IPS-15b (cell line): ENCODE measurements at regions not wholly inside any gene's neighbourhood (a gene's known extent, or its start where the extent isn't known, plus 50 kb on each side); places are given as distances from the start of the nearest gene placed in this dataset.

Source experiments
- H3K27me3 ChIP-seq: one replicate; pipeline ENCODE4 v1.6.1; 2013; ENCODE audit warnings: low read length; ENCODE audit not compliant: control insufficient read depth, insufficient read depth
- H3K36me3 ChIP-seq: one replicate; pipeline ENCODE4 v1.6.1; 2013; ENCODE audit warnings: low read length; ENCODE audit not compliant: control insufficient read depth, insufficient read depth
- H3K4me1 ChIP-seq: one replicate; pipeline ENCODE4 v1.6.1; 2013; ENCODE audit warnings: mild to moderate bottlenecking, low read length; ENCODE audit not compliant: control insufficient read depth, insufficient read depth
- H3K4me3 ChIP-seq: one replicate; pipeline ENCODE4 v1.5.1; 2013; ENCODE audit warnings: low read depth, low read length
- H3K9ac ChIP-seq: one replicate; pipeline ENCODE4 v1.6.1; 2013; ENCODE audit warnings: low read depth, mild to moderate bottlenecking, low read length
- H3K9me3 ChIP-seq: one replicate; pipeline ENCODE4 v1.6.1; 2013; ENCODE audit warnings: mild to moderate bottlenecking, low read length; ENCODE audit not compliant: control insufficient read depth, insufficient read depth

- Histone ChIP-seq H3K27me3 (no peaks in the 10 kb centered on the region), H3K36me3 (no peaks in the 10 kb centered on the region), H3K9ac (no peak overlapping the region), H3K9me3 (no peaks in the 10 kb centered on the region), H3K4me1 (no peaks in the 10 kb centered on the region), H3K4me3 (no peak overlapping the region)
Observed at GRCh38 chr16:65181071-65181561, 59.3 kb upstream of the CDH11 start.

- no peak overlapping the region for H3K9ac ChIP-seq
- H3K36me3 ChIP-seq: no peaks in the 10 kb centered on the region
- H3K4me1 ChIP-seq: no peaks in the 10 kb centered on the region
- H3K4me3 ChIP-seq: no peak overlapping the region
- H3K27me3 ChIP-seq: no peaks in the 10 kb centered on the region
- H3K9me3 ChIP-seq: no peaks in the 10 kb centered on the region
Observed at GRCh38 chr16:65178151-65178550, 56.3 kb upstream of the CDH11 start.

GRCh38 chr16:65176603-65177002 is 54.7 kb upstream of the CDH11 start:
- Histone ChIP-seq H3K9ac (no peak overlapping the region), H3K4me1 (no peaks in the 10 kb centered on the region), H3K9me3 (no peaks in the 10 kb centered on the region), H3K36me3 (no peaks in the 10 kb centered on the region), H3K27me3 (no peaks in the 10 kb centered on the region), H3K4me3 (no peak overlapping the region)

GRCh38 chr16:65172356-65172755 is 50.5 kb upstream of the CDH11 start:
- Histone ChIP-seq H3K9me3 (no peaks in the 10 kb centered on the region), H3K9ac (no peak overlapping the region), H3K4me3 (no peak overlapping the region), H3K36me3 (no peaks in the 10 kb centered on the region), H3K27me3 (no peaks in the 10 kb centered on the region), H3K4me1 (no peaks in the 10 kb centered on the region)
